ENCODE measurements at regions not wholly inside any gene's neighbourhood (a gene's known extent, or its start where the extent isn't known, plus 50 kb on each side); places are given as distances from the start of the nearest gene placed in this dataset.

GRCh38 chr4:43987331-43987944, 461.2 kb downstream of the KCTD8 start:
- no peak for DNase-seq (ENCODE audit: low spot score)

DNA sequence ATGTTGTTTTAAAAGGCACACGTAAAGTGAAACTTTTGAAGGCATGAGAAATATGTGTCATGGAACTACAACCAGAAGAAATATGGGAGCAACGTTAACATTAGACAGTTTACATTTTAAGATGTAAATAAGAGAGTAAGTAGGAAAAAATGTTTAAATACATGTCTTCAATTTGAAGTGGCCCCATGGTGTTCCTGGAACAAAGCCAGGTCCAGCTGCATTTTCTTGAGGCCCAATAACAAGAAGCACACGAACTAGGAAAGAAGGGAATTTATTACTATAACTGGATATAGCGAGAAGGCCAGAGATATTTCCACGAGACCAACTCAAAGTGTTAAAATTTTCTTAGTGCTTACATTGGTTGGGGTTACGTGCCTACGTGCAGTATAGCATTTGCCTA, 458.1 kb downstream of the KCTD8 start:
- DNase-seq (ENCODE audit: low spot score) = no peak

- no peak for DNase-seq (ENCODE audit: low spot score)
These were observed 457.6 kb downstream of the KCTD8 start for GRCh38 chr4:43990963-43991362.

DNA sequence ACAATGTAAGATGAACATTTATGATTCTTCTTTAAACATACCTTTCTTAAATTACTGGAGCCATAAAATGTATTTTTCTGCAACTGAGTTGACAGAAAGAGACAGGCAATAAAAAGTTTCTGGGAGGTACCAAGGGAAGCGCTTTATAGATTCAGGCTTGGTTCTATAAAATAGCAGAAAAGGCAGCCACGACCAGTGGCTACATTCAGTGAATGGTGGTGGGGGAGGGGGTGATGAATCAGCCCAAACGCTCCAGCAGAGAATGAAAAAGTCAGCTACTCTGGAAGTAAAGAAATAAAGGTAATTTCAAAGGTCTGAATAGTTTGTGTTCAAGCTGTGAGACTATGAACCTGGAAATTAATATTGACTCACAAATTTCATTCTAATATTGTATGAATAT, 456.1 kb downstream of the KCTD8 start:
- DNase-seq (ENCODE audit: low spot score) = no peak

- no peak for DNase-seq (ENCODE audit: low spot score)
These were observed 455.3 kb downstream of the KCTD8 start for GRCh38 chr4:43993196-43993902.

DNA sequence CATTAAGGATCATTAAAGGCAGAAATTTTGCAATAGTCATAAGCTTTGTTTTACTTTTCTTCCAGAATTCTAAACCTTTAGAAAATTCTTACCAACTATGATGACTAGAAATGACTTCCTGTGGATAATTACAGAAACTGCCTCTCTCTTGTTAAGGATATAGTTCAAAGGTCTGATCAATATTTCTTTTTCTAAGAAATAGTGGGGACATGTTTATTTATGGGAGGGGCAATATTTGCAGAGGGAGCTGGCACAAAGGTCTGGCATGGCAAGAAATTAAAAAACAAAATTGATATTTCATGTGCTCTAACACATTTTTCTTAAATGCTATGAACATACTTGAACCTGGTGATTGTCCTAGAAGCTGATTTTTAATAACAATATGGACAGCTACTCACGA, 448.9 kb downstream of the KCTD8 start:
- DNase-seq (ENCODE audit: low spot score) = no peak

- no peak for DNase-seq (ENCODE audit: low spot score)
These were observed 446.2 kb downstream of the KCTD8 start for GRCh38 chr4:44002368-44002767.

GRCh38 chr4:44016570-44017421, 431.8 kb downstream of the KCTD8 start:
- DNase-seq (ENCODE audit: low spot score) = no peak

DNA sequence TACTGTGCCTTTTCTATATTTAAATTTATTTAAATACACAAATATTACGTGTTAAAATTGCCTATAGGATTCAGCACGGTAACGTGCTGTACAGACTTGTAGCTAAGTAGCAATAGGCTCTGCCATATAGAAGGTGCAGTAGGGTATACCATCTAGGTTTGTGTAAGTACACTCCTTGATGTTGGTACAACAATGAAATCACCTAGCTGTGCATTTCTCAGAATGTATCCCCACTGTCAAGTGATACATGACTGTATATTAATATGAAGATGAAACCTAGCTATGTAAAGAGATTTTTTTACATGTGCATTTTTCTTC, 431.2 kb downstream of the KCTD8 start:
- DNase-seq (ENCODE audit: low spot score) = no peak

- DNase-seq (ENCODE audit: low spot score) = no peak
These were observed 428.9 kb downstream of the KCTD8 start for GRCh38 chr4:44019721-44020120.

- no peak for DNase-seq (ENCODE audit: low spot score)
These were observed 423.1 kb downstream of the KCTD8 start for GRCh38 chr4:44025376-44026020.

GRCh38 chr4:44038811-44039210, 409.8 kb downstream of the KCTD8 start:
- no peak for DNase-seq (ENCODE audit: low spot score)

- DNase-seq (ENCODE audit: low spot score) = no peak
These were observed 402.1 kb downstream of the KCTD8 start for GRCh38 chr4:44046491-44046890.

DNA sequence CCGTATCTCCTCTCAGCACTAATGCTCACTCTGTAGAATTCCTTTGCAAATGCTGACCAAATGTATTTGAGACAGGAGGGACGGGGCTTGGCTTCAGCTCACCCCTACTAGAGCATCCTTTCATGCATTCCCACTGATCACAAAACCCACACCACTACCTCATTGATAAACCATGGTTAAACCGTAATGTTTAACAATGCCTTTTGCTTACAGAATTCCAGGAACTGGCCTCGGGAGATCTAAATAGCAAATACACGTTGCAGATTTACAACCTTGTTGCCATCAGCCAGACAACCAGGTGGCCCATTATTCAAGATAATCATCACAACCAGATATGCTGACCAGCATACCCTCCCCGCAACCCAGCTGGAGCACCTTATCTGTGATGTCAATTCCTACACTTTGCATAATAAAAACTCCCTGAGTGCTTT, 391.9 kb downstream of the KCTD8 start:
- no peak for DNase-seq (ENCODE audit: low spot score)

- DNase-seq (ENCODE audit: low spot score) = no peak
These were observed 377.8 kb downstream of the KCTD8 start for GRCh38 chr4:44070843-44071242.

- no peak for DNase-seq (ENCODE audit: low spot score)
These were observed 376.4 kb downstream of the KCTD8 start for GRCh38 chr4:44071959-44072955.

GRCh38 chr4:44086753-44087152, 361.9 kb downstream of the KCTD8 start:
- no peak for DNase-seq (ENCODE audit: low spot score)

DNA sequence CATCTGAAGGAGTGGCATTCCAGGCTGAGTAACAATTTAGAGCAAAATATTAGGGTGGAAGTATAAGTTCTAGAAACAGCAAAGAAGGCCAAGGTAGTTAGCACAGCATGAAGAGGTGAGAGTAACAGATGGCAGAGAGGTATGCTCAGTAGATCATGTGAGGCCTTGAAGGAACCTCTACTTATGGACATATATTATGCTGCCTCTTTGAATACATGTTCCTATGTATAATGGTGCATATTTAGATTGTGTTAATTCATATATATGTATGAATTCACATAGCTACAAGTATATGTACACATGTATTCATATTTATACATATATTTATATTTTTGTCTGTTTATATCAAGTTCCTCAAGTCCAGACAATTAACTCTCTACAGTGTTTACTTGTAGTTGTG, 355.2 kb downstream of the KCTD8 start:
- no peak for DNase-seq (ENCODE audit: low spot score)

- no peak for DNase-seq (ENCODE audit: low spot score)
These were observed 349.6 kb downstream of the KCTD8 start for GRCh38 chr4:44098973-44099372.

DNA sequence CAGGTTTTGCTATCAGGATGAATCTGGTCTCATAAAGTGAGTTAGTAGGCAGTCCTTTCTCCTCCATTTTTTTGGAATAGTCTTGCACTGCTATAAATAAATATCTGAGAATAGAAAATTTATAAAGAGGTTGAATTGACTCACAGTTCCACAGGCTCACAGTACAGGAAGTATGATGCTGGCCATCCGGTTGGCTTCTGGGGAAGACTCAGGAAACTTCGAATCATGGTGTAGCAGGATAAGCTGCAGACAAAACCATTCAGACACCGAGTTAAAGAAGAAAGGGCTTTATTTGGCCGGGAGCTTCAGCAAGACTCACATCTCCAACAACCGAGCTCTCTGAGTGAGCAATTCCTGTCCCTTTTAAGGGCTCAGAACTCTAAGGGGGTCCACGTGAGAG, 348.2 kb downstream of the KCTD8 start:
- no peak for DNase-seq (ENCODE audit: low spot score)

GRCh38 chr4:44118971-44119680, 329.5 kb downstream of the KCTD8 start:
- DNase-seq (ENCODE audit: low spot score) = no peak

Data from kidney tubule cell (primary cell).